NCI-H128 (cell line): ENCODE measurements at regions not wholly inside any gene's neighbourhood (a gene's known extent, or its start where the extent isn't known, plus 50 kb on each side); places are given as distances from the start of the nearest gene placed in this dataset.
"Not testable (repeated sequence)": the region's sequence is repeated elsewhere in the genome, so short reads cannot be mapped to it uniquely, and the experiment has no call there.

ENCODE experiments used
- DNase-seq: peaks from one replicate; lab custom pipeline; 2025; ENCODE audit not compliant: unreplicated experiment; lab: John Stamatoyannopoulos, UW

DNA sequence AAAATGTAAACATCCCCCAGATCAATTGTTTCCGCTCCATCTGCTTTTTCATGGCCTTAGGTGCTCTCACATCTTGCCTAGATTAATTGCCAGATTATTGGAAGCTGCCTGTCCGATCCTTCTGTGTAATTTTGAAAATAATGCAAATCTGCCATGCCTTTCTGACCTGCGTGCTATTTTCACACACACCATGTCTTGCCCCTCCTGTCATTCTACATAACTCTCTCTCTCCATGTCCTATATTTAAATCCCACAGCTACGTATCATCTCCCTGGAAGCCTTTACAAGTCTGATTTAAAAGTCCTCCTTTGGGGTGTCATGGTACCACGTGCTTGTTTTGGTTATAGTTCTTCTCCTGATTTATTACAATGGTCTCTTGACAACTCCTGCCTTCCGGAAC lies 247.6 kb upstream of the ELAVL2 start:
- DNase-seq: no peak

DNA sequence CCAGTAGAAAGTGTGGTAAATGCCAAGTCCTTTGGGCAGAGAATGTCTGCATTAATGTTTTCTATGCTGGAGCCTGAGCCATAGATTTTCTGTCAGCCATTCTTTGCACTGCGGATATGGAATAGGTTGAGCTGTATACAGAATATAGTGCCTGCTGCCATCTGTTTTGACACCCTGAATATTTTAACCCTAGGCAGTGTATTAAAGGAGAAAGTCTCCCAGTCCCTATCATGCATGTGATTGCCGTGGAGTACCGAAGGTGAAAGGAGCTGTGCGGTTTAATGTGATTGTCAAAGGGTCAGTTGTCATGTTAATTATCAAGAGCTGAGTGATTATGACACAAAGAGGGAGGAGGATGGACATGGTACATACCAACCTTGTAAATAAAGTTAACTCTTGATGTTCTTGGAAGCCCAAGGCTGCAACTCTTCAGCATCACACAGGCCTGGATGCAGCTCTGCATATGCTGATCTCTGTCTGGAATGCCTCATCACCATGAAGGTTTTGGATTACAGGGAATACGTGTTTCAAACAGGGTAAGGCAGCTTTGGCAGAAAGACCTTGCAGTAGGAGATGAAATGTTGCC lies 247.1 kb upstream of the ELAVL2 start:
- no peak for DNase-seq

DNA sequence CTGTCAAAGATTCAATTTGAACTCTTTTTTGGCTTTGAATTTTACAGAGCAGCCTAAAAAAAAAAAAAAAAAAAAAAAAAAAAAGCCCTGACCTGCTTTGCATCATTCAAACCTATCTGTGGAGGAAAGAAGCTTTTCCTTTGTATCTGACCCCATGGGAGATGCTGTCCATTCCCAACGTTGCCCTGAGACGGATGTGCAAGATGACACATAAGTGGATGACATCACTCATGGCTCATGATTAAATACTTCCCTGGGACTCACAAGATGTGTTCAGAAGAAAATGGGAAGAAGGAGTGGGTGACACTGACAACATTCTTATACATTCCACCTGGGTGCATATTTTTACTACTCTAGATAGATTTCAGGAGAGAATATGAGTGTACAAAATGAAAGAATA lies 245.7 kb upstream of the ELAVL2 start:
- no peak for DNase-seq

DNA sequence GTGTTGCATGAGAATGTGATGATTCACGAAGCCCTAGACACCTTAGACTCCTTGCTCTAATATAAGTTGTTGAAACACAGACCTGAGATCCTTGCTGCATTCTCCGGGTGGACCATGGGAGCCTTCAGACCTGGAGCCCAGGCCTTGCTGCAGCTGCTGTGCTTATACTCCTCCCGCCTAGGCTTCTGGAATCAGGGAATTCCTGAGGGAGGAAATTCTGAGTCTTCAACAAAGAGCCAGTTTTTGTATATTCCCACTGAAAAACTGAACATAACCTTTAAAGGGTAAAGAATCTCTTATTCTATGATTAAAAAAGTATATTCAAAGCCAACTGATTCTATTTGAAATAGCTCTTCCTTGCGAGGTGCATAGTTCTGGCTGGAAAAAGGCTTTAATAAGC lies 245.1 kb upstream of the ELAVL2 start:
- no peak for DNase-seq

DNA sequence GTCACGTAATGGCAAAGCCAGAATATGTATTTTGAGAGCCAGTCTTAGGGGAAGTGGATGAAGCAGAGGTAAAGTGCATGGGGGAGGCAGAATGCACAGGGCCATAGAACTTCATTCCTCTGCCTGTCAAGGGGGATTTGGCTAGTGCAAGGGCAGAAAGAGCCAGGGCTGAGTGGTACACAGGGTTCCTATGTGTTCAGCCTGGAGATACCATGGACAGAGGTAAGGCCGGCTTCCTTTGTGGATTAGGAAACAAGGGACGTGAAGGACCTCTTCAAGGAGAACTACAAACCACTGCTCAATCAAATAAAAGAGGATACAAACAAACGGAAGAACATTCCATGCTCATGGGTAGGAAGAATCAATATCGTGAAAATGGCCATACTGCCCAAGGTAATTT lies 241.1 kb upstream of the ELAVL2 start:
- not testable (repeated sequence) for DNase-seq

DNA sequence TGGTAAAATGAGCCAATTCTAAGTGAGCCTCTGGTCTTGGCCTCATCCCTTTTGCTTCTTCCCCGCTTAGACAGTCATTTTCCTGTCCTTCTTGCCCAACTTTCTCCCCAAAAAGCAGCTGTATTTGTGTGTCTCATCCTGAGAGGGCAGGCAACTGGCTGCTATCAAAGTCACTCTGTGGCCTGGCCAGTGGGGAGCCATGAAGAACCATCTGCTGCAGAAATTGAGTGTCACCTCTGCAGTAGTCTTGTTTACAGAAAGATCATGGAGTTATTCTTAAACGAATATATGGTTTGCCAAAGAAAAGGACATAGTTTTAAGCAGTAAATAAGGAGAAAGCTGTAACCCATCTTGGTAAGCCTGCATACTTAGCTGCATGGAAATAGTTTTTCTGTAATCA lies 233.6 kb upstream of the ELAVL2 start:
- DNase-seq: no peak

DNA sequence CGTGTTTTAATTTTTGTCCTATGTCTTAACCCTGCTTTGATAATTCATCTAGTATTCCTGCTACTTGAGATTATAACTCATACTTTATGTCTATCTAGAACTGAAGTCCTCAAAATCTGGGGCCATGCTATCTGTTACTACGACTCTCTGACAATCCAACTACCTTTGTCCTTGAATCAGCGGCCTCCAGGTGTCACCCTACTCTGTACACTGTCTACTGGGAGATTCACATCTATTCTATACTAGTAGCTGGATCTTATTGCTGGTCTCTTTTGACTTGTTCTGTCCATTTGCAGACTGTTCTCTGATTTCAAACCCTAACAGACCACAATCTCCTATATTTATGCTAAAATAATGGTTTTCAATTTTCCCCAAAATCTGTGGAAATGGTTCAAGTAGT lies 225.5 kb upstream of the ELAVL2 start:
- DNase-seq: no peak

DNA sequence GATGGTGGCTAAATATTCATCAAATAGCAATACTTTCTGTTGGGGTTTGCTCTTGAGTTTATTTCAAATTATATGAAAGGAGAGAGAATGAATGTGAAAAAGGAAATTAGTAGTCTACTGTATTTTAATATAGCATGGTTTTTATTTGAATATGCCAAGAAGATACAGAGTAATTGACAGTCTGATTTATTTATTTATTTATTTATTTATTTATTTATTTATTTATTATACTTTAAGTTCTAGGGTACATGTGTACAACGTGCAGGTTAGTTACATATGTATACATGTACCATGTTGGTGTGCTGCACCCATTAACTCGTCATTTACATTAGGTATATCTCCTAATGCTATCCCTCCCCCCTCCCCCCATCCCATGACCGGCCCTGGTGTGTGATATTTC lies 224.2 kb upstream of the ELAVL2 start:
- not testable (repeated sequence) for DNase-seq

DNA sequence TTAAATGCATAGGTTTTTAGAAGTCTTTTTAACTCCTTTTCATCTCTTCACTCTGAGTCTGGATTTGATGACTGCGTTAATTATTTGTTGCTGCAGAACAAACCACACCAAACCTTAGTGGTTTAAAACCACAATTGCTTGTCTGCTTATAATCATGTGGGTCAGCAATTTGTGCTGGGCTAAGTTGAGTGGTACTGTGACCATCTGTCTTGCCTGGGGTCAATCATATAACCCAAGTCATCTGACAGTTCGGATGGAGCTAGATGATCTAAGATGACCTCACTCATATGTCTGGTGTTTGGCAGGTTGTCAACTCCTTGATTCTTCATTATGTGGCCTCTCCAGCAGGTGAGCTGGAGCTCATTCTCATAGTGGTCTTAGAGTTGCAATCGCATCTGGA lies 219.1 kb upstream of the ELAVL2 start:
- DNase-seq: no peak

DNA sequence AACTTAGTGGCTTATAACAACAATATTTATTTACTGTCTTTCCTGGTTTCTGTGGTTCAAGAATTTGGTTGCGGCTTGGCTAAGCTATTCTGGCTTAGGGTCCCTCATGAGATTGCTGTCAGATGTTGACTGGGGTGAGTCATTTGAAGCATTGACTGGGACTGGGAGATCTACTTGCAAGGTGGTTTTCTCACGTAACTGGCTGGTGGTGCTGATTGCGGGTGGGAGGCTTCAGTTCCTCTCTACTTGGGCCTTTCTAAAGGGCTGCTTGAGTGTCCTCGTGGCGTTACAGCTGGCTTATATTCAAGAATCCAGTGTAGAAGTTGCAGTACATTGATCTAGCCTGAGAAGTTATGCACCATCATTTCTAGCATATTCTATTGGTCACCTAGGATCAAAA lies 218.5 kb upstream of the ELAVL2 start:
- DNase-seq: no peak

DNA sequence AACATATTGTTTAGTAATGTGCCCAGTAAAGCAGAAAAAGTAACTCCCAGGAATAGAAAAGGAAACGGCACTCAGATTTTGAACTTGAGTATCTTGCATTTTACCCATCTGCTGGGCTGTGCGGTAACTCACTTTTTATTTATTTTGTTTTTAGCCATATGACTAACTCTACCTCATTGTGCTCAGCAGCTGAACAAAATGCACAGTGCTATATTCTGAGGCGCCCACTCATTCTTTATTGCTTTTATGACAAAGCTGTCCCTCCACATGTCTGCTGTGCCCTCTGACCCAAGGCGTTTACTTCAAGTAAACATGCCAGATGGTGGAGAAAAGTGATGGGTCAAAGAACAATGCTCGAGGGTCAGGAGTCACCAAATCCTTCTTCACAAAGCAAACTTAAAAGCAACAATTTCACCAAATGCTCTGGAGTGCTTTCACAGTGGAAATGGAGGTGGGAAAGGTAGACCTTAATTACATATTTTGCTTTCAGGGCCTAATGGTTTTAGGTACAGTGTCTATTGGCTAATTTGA lies 215.2 kb upstream of the ELAVL2 start:
- DNase-seq: no peak

DNA sequence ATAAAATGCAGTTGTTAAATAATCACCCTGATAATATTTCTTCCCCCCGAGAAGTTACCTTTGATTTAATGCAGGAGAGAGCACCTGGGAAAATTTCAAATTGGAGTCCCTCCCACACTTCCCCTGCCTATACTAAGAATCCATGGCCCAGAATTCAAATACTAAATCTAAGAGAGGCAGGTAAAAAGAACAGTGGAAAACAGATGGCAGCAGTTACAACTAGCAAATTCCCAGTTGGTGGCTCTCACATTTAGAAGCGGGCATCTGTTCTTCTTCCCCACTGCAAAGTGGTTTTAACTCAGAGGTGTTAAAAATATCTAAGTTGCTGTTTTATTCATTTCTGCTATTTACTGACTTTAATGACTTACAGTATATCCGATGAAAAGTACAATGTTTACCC lies 210.4 kb upstream of the ELAVL2 start:
- no peak for DNase-seq

DNA sequence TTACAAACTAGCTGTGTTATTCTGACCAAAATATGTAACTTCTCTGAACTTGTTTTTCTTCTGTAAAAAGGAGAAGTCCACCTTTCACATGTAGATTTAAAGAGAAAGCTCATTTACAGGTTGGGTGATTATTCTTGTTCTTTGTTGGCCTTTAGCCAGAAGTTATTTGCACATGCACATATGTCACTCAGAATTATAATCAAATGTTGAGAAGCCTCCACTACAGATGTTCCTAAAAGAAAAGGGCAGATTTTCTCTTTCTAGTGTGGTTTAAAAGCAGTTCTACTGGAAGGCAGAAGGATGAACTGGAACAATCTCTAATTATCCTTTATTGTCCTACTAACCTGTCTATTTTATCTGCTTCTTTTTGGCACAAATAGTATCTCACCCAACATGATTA lies 209.8 kb upstream of the ELAVL2 start:
- no peak for DNase-seq

DNA sequence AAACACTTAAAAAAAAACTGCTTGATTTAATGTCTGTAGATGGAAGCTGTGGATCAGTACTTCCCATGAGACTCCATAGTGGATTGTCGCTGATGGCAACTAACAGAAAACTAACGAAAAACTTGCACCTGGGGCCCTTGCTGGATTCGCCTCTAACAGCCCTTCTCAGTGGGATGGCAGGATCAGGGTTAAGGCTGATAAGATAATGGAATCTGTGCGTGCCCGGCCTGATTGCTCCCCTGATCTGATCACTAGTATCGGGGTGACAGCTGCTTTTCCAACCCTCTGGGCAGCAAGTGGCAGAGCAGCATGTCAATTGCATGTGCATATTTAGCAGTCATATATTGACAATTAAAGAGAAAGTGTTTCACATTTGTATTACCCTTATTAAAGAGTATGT lies 185.8 kb upstream of the ELAVL2 start:
- no peak for DNase-seq

DNA sequence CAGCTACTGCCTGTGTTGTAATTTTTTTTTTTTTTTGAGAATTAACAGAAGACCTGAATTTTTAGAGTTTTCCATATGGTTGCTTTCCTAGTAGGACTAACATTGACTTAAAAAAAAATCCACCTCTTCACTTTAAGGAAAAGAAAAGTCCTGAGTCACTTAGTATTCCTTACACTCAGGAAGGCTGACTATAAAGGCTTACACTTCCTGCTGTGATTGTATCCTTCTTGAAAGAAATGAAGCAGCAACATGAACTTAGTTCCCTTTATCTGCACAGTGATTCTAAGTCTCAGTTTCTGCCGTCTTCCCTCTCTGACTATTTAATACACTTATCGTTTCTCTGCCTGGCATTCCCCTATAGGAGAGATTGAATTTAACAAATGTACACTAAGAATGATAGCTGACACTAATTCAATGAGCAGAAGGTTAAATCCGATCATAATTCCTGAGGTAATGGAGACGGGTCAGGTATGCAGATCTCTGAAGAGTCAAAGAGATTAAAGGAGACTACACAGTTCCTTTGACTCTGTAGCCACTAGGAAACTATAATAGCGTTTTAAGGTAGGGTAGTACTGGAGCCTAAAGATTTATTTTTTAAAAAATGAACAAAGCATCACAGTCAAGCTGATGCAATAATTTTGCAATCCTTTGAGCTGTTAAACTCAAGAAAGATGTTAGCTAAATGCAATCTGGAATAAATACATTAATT lies 185.1 kb upstream of the ELAVL2 start:
- no peak for DNase-seq

DNA sequence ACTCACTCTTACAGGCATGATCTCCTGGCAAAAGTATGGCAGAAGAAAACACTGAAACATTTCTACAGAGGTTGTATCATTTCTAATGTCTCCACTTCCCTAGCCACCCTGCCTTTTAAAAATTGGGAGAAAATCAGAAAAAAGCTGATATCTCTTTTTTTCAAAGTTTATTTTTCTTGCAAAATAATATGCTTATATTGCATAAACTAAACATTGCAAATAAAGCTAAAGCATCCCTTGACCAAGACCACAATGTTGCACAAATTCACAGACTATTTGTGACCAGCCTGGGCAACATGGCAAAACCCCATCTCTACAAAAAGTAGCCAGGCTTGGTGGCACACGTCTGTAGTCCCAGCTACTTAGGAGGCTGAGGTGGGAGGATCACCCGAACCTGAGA lies 183.3 kb upstream of the ELAVL2 start:
- DNase-seq: no peak

DNA sequence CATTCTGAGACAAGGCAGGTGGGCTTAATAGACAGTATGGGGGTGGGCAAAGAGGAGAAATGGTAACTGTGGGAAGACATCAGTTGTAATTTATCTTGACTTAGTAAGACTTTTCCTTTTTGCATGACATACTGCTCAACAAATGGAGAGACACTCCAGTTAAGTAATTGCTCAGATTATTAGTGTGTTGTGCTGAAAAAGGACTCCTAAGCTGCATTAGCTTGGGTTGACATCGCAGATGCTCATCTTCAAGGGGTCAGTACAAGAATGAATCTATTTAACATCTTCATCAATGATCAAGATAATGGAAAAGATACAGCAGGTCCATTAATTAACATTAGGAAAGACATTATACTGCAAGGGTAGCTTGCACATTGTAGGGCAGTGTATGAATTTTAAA lies 181.1 kb upstream of the ELAVL2 start:
- DNase-seq: no peak

DNA sequence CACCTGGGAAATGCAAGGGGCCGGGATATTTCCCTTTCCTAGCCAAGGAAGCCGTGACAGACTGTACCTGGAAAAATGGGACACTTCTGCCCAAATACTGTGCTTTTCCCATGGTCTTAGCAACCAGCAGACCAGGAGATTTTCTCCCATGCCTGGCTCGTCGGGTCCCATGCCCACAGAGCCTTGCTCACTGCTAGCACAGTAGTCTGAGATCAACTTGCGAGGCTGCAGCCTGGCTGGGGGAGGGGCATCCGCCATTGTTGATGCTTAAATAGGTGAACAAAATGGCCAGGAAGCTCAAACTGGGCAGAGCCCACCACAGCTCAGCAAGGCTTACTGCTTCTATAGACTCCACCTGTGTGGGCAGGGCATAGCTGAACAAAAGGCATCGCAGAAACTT lies 165.8 kb upstream of the ELAVL2 start:
- DNase-seq: not testable (repeated sequence)

DNA sequence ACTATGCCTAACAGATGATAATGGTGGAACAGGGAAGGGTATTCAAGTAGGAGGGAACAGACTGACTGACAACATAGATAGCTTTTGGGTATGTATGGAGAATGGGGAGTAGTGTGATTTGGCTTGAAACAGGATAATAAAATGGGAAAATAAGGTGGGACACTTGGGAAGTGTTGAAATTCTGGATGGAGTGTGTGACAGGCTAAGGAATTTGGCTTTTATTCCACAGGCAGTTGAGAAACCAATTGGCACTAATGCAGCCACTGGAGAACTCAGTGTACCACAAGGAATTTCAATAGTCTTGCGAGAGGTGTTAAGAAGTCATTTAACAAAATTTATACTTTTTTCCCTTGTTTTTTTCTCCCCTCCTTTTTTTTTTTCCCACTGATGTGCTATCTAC lies 153.5 kb upstream of the ELAVL2 start:
- DNase-seq: no peak

DNA sequence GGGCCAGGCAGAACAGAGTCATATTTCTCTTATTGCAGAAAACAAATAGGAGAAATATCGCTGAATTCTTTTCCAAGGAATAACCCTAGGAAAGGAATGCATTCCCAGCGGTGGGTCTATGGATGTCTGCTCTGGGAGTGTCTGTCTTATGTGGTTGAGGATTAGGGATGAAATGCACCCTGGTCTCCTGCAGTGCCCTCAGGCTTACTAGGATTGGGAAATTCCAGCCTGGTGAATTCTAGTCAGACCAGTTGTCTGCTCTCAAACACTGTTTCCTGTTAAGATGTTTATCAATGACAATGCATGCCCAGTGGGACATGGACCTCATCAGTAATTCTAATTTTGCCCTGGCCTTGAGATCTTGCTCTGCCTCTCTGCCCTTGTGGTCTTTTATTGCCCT lies 136.1 kb upstream of the ELAVL2 start:
- DNase-seq: no peak

DNA sequence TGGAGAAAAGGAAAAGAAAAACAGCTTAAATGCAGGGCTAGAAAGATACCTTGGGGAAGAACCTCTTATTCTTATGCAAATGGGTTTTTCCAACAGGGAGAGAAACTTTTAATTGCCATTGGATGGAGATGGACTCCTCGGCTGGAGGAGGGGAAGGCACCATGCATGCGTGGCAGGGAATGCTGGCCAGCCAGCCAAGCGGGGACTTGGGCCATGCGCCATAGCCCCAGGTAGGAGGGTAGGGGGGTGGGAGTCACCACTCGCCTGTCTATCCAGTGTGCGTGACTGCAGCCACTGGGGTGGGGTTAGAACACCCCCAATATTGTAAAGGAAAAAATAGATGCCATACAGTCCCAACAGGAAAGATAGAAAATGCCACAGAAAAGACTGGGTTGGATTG lies 119.9 kb upstream of the ELAVL2 start:
- no peak for DNase-seq

DNA sequence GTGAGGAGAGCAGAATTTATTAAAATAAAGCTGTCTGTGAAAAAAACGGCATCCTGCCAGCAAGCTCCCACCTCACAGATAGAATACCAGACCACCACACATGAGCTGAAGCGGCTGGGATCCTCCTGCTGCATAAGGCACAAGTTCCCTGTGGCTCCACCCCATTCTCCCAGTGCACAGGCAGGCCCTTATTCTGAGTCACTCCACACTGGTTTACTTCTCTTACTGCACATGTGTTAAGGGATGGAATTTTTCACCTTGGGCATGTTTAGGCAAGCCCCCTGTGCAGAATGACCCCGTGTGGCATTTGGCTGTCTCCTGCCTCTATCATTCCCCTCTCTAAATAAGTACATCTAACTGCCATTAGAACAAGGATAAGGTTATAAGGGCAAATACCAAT lies 115.0 kb upstream of the ELAVL2 start:
- no peak for DNase-seq

DNA sequence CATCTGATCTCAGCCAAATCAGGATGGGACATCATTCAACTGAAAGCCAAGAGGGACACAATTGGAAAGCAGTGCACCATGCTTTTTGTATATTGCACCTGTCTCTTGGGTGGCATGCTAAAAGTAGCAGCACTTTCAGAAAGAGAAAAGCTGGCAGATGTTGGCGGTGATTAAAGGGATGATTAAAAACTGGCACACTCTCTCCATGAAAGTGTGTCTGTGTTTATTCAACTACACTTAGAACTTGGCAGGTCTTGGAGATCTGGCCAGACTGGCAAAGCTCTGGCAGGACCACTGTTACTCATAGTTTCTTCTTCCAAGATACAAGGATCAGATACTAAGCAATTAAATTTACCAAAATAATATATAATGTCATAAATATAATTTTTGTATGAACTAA lies 112.9 kb upstream of the ELAVL2 start:
- no peak for DNase-seq
